ENCODE measurements at regions not wholly inside any gene's neighbourhood (a gene's known extent, or its start where the extent isn't known, plus 50 kb on each side); places are given as distances from the start of the nearest gene placed in this dataset.
"Not testable (repeated sequence)": the region's sequence is repeated elsewhere in the genome, so short reads cannot be mapped to it uniquely, and the experiment has no call there.

GRCh38 chr9:129307227-129307970, 129.3 kb upstream of the IER5L start:
- no peaks in the 10 kb centered on the region for H3K4me1 ChIP-seq
- no peaks in the 10 kb centered on the region for H3K27me3 ChIP-seq
- no peak overlapping the region for H3K4me3 ChIP-seq
- intact Hi-C loops (cut with DNase I; ENCODE audit: low total_unique reads) = no loop called here
- peak; percentile 5 to 29 for DNase-seq
- H3K9me3 ChIP-seq = no peaks in the 10 kb centered on the region
- no peak overlapping the region for H3K27ac ChIP-seq
- TF ChIP-seq, protein P1, sequence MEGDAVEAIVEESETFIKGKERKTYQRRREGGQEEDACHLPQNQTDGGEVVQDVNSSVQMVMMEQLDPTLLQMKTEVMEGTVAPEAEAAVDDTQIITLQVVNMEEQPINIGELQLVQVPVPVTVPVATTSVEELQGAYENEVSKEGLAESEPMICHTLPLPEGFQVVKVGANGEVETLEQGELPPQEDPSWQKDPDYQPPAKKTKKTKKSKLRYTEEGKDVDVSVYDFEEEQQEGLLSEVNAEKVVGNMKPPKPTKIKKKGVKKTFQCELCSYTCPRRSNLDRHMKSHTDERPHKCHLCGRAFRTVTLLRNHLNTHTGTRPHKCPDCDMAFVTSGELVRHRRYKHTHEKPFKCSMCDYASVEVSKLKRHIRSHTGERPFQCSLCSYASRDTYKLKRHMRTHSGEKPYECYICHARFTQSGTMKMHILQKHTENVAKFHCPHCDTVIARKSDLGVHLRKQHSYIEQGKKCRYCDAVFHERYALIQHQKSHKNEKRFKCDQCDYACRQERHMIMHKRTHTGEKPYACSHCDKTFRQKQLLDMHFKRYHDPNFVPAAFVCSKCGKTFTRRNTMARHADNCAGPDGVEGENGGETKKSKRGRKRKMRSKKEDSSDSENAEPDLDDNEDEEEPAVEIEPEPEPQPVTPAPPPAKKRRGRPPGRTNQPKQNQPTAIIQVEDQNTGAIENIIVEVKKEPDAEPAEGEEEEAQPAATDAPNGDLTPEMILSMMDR (IDR thresholded peaks at IDR 0.05) = no peak
- H3K36me3 ChIP-seq = no peaks in the 10 kb centered on the region

DNA sequence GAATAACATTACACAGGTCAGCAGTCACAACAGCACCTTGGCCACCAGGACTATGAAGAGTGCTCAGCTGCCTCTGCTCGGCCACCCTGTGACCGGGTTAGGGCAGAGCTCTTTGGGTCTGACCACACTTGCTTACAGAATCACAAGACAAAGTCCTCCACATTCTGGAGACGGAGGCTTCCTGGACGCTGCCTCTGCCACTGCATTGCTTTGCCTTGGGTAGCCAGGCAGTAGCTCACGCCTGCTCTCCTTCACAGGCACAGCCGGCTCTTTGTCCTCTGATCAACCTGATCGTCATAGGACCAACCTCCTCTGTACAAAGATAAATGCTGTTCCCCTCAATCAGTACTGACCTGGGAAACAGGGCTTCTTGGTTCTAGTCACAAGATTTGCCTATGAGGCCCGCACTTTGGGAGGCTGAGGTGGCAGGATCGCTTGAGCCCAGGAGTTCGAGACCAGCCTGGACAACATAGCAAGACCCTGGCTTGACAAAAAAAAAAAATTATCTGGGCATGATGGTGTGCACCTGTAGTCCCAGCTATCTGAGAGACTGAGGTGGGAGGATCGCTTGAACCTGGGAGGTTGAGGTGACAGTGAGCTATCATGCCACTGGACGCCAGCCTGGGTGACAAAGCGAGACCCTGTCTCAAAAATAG, 128.4 kb upstream of the IER5L start:
- Histone ChIP-seq H3K27ac (no peak overlapping the region), H3K36me3 (no peaks in the 10 kb centered on the region), H3K4me1 (no peaks in the 10 kb centered on the region), H3K9me3 (no peaks in the 10 kb centered on the region), H3K4me3 (no peak overlapping the region), H3K27me3 (no peaks in the 10 kb centered on the region)
- DNase-seq = peak; percentile 5 to 17
- TF ChIP-seq, protein P1 (IDR thresholded peaks at IDR 0.05) = no peak
- intact Hi-C loops (cut with DNase I; ENCODE audit: low total_unique reads) = no loop called here

GRCh38 chr9:129305246-129305645, 127.2 kb upstream of the IER5L start:
- Histone ChIP-seq H3K36me3 (no peaks in the 10 kb centered on the region), H3K4me1 (no peaks in the 10 kb centered on the region), H3K9me3 (no peaks in the 10 kb centered on the region), H3K27ac (no peak overlapping the region), H3K27me3 (no peaks in the 10 kb centered on the region), H3K4me3 (no peak overlapping the region)
- DNase-seq = peak; percentile 10 to 28
- TF ChIP-seq, protein P1 (IDR thresholded peaks at IDR 0.05) = no peak
- intact Hi-C loops (cut with DNase I; ENCODE audit: low total_unique reads) = no loop called here

- H3K4me3 ChIP-seq = no peak overlapping the region
- H3K36me3 ChIP-seq = no peaks in the 10 kb centered on the region
- intact Hi-C loops (cut with DNase I; ENCODE audit: low total_unique reads) = no loop called here
- H3K27ac ChIP-seq = no peak overlapping the region
- TF ChIP-seq, protein P1 (IDR thresholded peaks at IDR 0.05) = no peak
- no peaks in the 10 kb centered on the region for H3K9me3 ChIP-seq
- H3K4me1 ChIP-seq = no peaks in the 10 kb centered on the region
- no peaks in the 10 kb centered on the region for H3K27me3 ChIP-seq
- DNase-seq = no peak
These were observed 123.9 kb upstream of the IER5L start for GRCh38 chr9:129301941-129302340.

DNA sequence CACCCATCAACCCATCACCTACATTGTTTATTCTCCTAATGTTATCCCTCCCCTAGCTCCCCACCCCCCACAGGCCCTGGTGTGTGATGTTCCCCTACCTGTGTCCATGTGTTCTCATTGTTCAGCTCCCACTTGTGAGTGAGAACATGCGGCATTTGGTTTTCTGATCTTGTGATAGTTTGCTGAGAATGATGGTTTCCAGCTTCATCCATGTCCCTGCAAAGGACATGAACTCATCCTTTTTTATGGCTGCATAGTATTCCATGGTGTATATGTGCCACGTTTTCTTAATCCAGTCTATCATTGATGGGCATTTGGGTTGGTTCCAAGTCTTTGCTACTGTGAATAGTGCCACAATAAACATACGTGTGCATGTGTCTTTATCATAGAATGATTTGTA, 118.1 kb upstream of the IER5L start:
- H3K4me3 ChIP-seq; H3K27me3 ChIP-seq; H3K27ac ChIP-seq; H3K4me1 ChIP-seq; H3K36me3 ChIP-seq; intact Hi-C loops (cut with DNase I; ENCODE audit: low total_unique reads): not testable (repeated sequence)
- peaks cover 0 to 11% (median 0%) of the 10 kb centered on the region in 3 donors for H3K9me3 ChIP-seq
- DNase-seq = peak; percentile 3 to 17

DNA sequence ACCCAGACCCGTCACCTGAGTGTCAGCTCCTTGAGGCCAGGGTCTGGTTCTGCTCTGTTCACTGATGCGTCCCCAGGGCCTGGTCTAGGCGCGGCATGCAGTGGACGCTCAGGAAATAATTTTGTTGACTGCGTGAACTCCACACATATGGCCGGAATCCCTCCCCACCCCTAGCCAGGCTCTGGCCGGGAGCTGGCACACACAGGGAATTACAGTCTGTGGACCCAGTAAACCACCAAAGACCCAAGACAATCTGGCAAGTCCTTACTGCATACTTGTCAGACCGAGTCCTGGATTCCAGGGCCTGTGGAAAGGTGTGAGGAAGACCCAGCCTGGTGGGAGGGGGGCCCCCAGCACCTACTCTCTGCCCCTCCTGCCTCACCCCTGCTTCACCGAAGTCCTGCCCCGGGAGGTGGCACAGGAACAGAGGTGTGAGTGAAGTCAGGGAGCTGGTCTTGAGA, 113.0 kb upstream of the IER5L start:
- no peak overlapping the region for H3K27ac ChIP-seq
- peaks cover 0 to 5% (median 0%) of the 10 kb centered on the region in 3 donors for H3K9me3 ChIP-seq
- no peak overlapping the region for H3K4me3 ChIP-seq
- no peaks in the 10 kb centered on the region for H3K27me3 ChIP-seq
- peak; percentile 15 to 54 for DNase-seq
- H3K4me1 ChIP-seq = no peaks in the 10 kb centered on the region
- intact Hi-C loops (cut with DNase I; ENCODE audit: low total_unique reads) = no loop called here
- no peaks in the 10 kb centered on the region for H3K36me3 ChIP-seq
- TF ChIP-seq, protein P1 (IDR thresholded peaks at IDR 0.05) = no peak

Measured in tibial artery (tissue), 4 donors.